Neural progenitor cell (in vitro differentiated cells): ENCODE measurements at regions not wholly inside any gene's neighbourhood (a gene's known extent, or its start where the extent isn't known, plus 50 kb on each side); places are given as distances from the start of the nearest gene placed in this dataset.
A peak's percentile ranks its signal among the peaks of the same experiment; 100 is the strongest.

Source experiments
- DNase-seq: peaks from one replicate; pipeline ENCODE4 v3.0.0-alpha.2; 2016; ENCODE audit warnings: low spot score
- H2AFZ ChIP-seq: fragments of 200-600 bp; sonication (generic); replicated peaks from 2 replicates; pipeline ENCODE4 v1.6.1; 2016; ENCODE audit warnings: antibody characterized with exemption
- H3F3A ChIP-seq: fragments of 200-600 bp; sonication (generic); 2 replicates; pipeline ENCODE4 v1.6.1; 2016; ENCODE audit warnings: antibody characterized with exemption, low read depth
- H3K27ac ChIP-seq: fragments of 200-600 bp; sonication (generic); 2 replicates; pipeline ENCODE4 v1.5.1; 2016; ENCODE audit warnings: mild to moderate bottlenecking
- H3K27me3 ChIP-seq: fragments of 200-600 bp; sonication (generic); 2 replicates; pipeline ENCODE4 v1.6.1; 2016; ENCODE audit warnings: mild to moderate bottlenecking, moderate library complexity
- H3K36me3 ChIP-seq: fragments of 200-600 bp; sonication (generic); 2 replicates; pipeline ENCODE4 v1.5.1; 2016
- H3K4me1 ChIP-seq: fragments of 200-600 bp; sonication (generic); 2 replicates; pipeline ENCODE4 v1.6.1; 2016; ENCODE audit warnings: mixed run types
- H3K4me2 ChIP-seq: fragments of 200-600 bp; sonication (generic); 2 replicates; pipeline ENCODE4 v1.6.1; 2016
- H3K4me3 ChIP-seq: fragments of 200-600 bp; sonication (generic); 2 replicates; pipeline ENCODE4 v1.5.1; 2016
- H3K79me2 ChIP-seq: fragments of 200-600 bp; sonication (generic); 2 replicates; pipeline ENCODE4 v1.6.1; 2016; ENCODE audit warnings: low read depth
- H3K9ac ChIP-seq: fragments of 200-600 bp; sonication (generic); 2 replicates; pipeline ENCODE4 v1.6.1; 2016
- H3K9me3 ChIP-seq: fragments of 200-600 bp; sonication (generic); 2 replicates; pipeline ENCODE4 v1.5.1; 2016; ENCODE audit warnings: low read depth
- H4K20me1 ChIP-seq: fragments of 200-600 bp; sonication (generic); 2 replicates; pipeline ENCODE4 v1.6.1; 2016; ENCODE audit warnings: low read depth
- H3K27ac Mint-ChIP-seq: 3 replicates; pipeline ENCODE4 v1.8.0; 2021; ENCODE audit warnings: mixed read lengths
- H3K27me3 Mint-ChIP-seq: 2 replicates; pipeline ENCODE4 v1.8.0; 2022; ENCODE audit warnings: low read depth, mild to moderate bottlenecking, inconsistent platforms, moderate library complexity, mixed read lengths; ENCODE audit not compliant: insufficient read depth
- H3K36me3 Mint-ChIP-seq: 3 replicates; pipeline ENCODE4 v1.8.0; 2021; ENCODE audit warnings: mixed read lengths
- H3K4me1 Mint-ChIP-seq: 3 replicates; pipeline ENCODE4 v1.8.0; 2021; ENCODE audit warnings: mixed read lengths
- H3K4me3 Mint-ChIP-seq: 3 replicates; pipeline ENCODE4 v1.8.0; 2021; ENCODE audit warnings: mild to moderate bottlenecking, moderate library complexity, mixed read lengths
- H3K9me3 Mint-ChIP-seq: 3 replicates; pipeline ENCODE4 v1.8.0; 2020; ENCODE audit warnings: mixed read lengths
- EZH2 ChIP-seq: fragments of 200-600 bp; sonication (generic); IDR thresholded peaks from 2 replicates; pipeline ENCODE4 v1.6.1; 2017; ENCODE audit warnings: antibody characterized with exemption, mild to moderate bottlenecking, moderate library complexity
- EZH2phosphoT487 ChIP-seq: fragments of 200-600 bp; sonication (generic); IDR thresholded peaks from 2 replicates; pipeline ENCODE4 v1.6.1; 2017; ENCODE audit warnings: antibody characterized with exemption
- TF ChIP-seq, protein P1 (sequence below): fragments of 200-600 bp; sonication (generic); IDR thresholded peaks from 2 replicates; pipeline ENCODE4 v1.5.1; 2017; ENCODE audit warnings: antibody characterized with exemption, mild to moderate bottlenecking

DNA sequence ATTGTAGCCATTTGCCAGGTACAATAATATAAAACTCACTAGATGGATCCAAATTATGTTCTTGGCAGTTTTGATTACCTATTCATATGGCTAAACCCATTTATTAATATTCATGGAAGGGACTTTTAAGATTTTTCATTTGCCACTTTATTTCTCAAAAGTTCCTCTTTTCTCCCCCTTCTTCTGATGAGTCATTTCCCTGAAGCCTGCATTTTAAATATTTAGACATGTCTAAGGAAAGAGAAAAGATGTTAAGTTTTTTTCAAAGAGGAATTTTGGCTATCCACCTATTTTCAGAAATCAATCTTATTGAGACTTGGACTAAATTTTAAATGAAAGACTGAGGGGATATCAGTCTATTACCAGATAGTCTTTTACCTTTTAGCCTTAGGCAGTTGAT, 1189.4 kb downstream of the EFNA5 start:
- Mint-ChIP-seq H3K27ac (no peak overlapping the region), H3K4me1 (no peaks in the 10 kb centered on the region), H3K27me3 (no peaks in the 10 kb centered on the region), H3K4me3 (no peak overlapping the region), H3K9me3 (no peaks in the 10 kb centered on the region), H3K36me3 (no peaks in the 10 kb centered on the region)
- H3K4me1 ChIP-seq = no peaks in the 10 kb centered on the region
- H3K9ac ChIP-seq = no peak overlapping the region
- no peak for DNase-seq
- H3K4me2 ChIP-seq = no peak overlapping the region
- H3K36me3 ChIP-seq = no peaks in the 10 kb centered on the region
- no peaks in the 10 kb centered on the region for H4K20me1 ChIP-seq
- no peak overlapping the region for H2AFZ ChIP-seq
- no peaks in the 10 kb centered on the region for H3F3A ChIP-seq
- no peaks in the 10 kb centered on the region for H3K79me2 ChIP-seq
- no peaks in the 10 kb centered on the region for H3K9me3 ChIP-seq
- no peak overlapping the region for H3K27ac ChIP-seq
- no peak overlapping the region for H3K4me3 ChIP-seq
- TF ChIP-seq EZH2phosphoT487 (no peak), EZH2 (no peak)
- TF ChIP-seq, protein P1, sequence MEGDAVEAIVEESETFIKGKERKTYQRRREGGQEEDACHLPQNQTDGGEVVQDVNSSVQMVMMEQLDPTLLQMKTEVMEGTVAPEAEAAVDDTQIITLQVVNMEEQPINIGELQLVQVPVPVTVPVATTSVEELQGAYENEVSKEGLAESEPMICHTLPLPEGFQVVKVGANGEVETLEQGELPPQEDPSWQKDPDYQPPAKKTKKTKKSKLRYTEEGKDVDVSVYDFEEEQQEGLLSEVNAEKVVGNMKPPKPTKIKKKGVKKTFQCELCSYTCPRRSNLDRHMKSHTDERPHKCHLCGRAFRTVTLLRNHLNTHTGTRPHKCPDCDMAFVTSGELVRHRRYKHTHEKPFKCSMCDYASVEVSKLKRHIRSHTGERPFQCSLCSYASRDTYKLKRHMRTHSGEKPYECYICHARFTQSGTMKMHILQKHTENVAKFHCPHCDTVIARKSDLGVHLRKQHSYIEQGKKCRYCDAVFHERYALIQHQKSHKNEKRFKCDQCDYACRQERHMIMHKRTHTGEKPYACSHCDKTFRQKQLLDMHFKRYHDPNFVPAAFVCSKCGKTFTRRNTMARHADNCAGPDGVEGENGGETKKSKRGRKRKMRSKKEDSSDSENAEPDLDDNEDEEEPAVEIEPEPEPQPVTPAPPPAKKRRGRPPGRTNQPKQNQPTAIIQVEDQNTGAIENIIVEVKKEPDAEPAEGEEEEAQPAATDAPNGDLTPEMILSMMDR = no peak
- H3K27me3 ChIP-seq = no peaks in the 10 kb centered on the region

DNA sequence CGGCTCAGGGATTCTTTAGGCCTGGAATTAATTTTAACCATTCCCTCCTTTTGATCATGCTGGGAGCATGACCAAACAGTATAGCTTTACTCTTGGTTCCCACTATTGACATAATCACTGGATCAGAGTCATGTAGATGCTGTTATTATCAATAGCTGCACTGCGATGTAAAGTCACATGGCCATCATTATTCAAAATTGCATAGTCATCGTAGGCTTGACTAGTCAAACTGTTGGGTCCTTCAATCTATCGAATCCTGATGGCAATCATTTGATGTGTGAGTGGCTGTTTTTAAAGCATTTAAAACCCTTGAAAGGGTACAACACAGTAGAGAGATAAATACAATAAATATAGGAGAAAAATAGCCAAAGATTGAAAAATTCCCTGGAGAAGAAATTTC, 1194.1 kb downstream of the EFNA5 start:
- H3K36me3 Mint-ChIP-seq = no peaks in the 10 kb centered on the region
- Histone ChIP-seq H3F3A (no peaks in the 10 kb centered on the region), H3K9ac (no peak overlapping the region), H2AFZ (peak overlapping the region; percentile 15), H3K4me3 (no peak overlapping the region), H3K9me3 (no peaks in the 10 kb centered on the region), H3K4me1 (no peaks in the 10 kb centered on the region), H3K4me2 (no peak overlapping the region), H4K20me1 (no peaks in the 10 kb centered on the region), H3K36me3 (no peaks in the 10 kb centered on the region), H3K27ac (no peak overlapping the region), H3K27me3 (no peaks in the 10 kb centered on the region), H3K79me2 (no peaks in the 10 kb centered on the region)
- H3K9me3 Mint-ChIP-seq = peaks cover 3% of the 10 kb centered on the region
- no peaks in the 10 kb centered on the region for H3K4me1 Mint-ChIP-seq
- H3K27ac Mint-ChIP-seq = no peak overlapping the region
- DNase-seq = no peak
- no peak overlapping the region for H3K4me3 Mint-ChIP-seq
- no peaks in the 10 kb centered on the region for H3K27me3 Mint-ChIP-seq
- TF ChIP-seq EZH2phosphoT487 (no peak), EZH2 (no peak)
- TF ChIP-seq, protein P1 = no peak

DNA sequence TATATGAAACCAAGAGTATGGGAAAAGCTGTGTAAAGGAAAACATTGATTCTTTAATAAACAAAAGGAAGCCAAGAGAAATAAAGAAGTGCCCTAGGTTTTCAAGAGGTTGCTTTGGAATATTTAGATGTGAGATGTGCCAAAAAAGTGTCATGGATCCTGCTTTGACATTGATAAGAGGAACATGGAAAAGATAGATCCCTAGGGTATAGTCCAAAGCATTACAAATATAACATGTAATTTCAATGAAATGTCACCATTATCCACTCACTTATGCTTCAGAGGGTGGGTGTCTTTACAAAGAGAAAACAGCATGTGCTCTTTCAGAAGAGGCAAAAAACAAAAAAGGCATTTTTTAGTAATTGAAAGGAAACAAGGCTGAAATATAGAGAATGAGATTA, 1196.7 kb downstream of the EFNA5 start:
- Histone ChIP-seq H4K20me1 (no peaks in the 10 kb centered on the region), H3K4me3 (no peak overlapping the region), H3K27ac (no peak overlapping the region), H3K9me3 (no peaks in the 10 kb centered on the region), H3K79me2 (no peaks in the 10 kb centered on the region), H3K4me2 (no peak overlapping the region), H3F3A (no peaks in the 10 kb centered on the region), H3K27me3 (no peaks in the 10 kb centered on the region), H2AFZ (no peak overlapping the region), H3K4me1 (peaks cover 5% of the 10 kb centered on the region), H3K9ac (no peak overlapping the region), H3K36me3 (no peaks in the 10 kb centered on the region)
- DNase-seq = no peak
- Mint-ChIP-seq H3K27ac (no peak overlapping the region), H3K4me1 (no peaks in the 10 kb centered on the region), H3K27me3 (no peaks in the 10 kb centered on the region), H3K9me3 (peaks cover 5% of the 10 kb centered on the region), H3K4me3 (no peak overlapping the region), H3K36me3 (no peaks in the 10 kb centered on the region)
- TF ChIP-seq, protein P1 = no peak
- no peak for TF ChIP-seq EZH2
- TF ChIP-seq EZH2phosphoT487 = no peak
